SK-N-SH (cell line): ENCODE measurements at regions not wholly inside any gene's neighbourhood (a gene's known extent, or its start where the extent isn't known, plus 50 kb on each side); places are given as distances from the start of the nearest gene placed in this dataset.

ENCODE experiments used
- CTCF ChIA-PET: fragments of 300-600, 350-600 bp; formaldehyde crosslinking; extraction: SDS; loops from one replicate; lab custom pipeline; 2021; lab: Yijun Ruan, JAX
- POLR2A ChIA-PET: fragments of 350-600 bp; sonication (Branson Sonifier 250); formaldehyde crosslinking; extraction: SDS; loops from one replicate; lab custom pipeline; 2020; ENCODE audit warnings: antibody characterized with exemption, inconsistent platforms; lab: Yijun Ruan, JAX
- DNase-seq: peaks from one replicate; pipeline ENCODE4 v3.0.0; 2012
- H2AFZ ChIP-seq: fragments of 200-600 bp; sonication (generic); 2 replicates; pipeline ENCODE4 v1.8.1; 2016; ENCODE audit warnings: antibody characterized with exemption, mild to moderate bottlenecking, low read depth
- H3F3A ChIP-seq: fragments of 200-600 bp; sonication (generic); replicated peaks from 2 replicates; pipeline ENCODE3; 2016; ENCODE audit warnings: antibody characterized with exemption, mild to moderate bottlenecking; ENCODE audit not compliant: insufficient read depth
- H3K27ac ChIP-seq, 2 experiments: fragments of 200-500 bp in 1 of 2; fragments of 200-600 bp in 1 of 2; sonication (Bioruptor generic) in 1 of 2; sonication (generic), shearing (Covaris generic) in 1 of 2; 2 replicates each; pipeline versions ENCODE4 v1.5.1 to v1.6.1; 2014 to 2016; ENCODE audit warnings: low read depth in 2 of 2, inconsistent platforms in 1 of 2, low read length in 1 of 2, mild to moderate bottlenecking in 1 of 2, mixed read lengths in 1 of 2
- H3K27me3 ChIP-seq: fragments of 200-600 bp; sonication (generic), shearing (Covaris generic); 2 replicates; pipeline ENCODE4 v1.6.1; 2016; ENCODE audit warnings: mixed run types; ENCODE audit not compliant: insufficient read depth
- H3K36me3 ChIP-seq, 2 experiments: fragments of 200-500 bp in 1 of 2; fragments of 200-600 bp in 1 of 2; sonication (Bioruptor generic) in 1 of 2; sonication (generic) in 1 of 2; replicated peaks in 1 of 2; 2 replicates each; pipeline versions ENCODE3 to v1.5.1; 2014 to 2016; ENCODE audit warnings: low read length in 1 of 2, mild to moderate bottlenecking in 1 of 2; ENCODE audit not compliant: insufficient read depth in 2 of 2, control insufficient read depth in 1 of 2
- H3K4me1 ChIP-seq, 2 experiments: fragments of 200-500 bp in 1 of 2; fragments of 200-600 bp in 1 of 2; sonication (Bioruptor generic) in 1 of 2; sonication (generic), shearing (Covaris generic) in 1 of 2; 2 replicates each; pipeline versions ENCODE4 v1.5.1 to v1.6.1; 2014 to 2016; ENCODE audit warnings: low read depth in 1 of 2, low read length in 1 of 2, mixed run types in 1 of 2; ENCODE audit not compliant: insufficient read depth in 2 of 2, control insufficient read depth in 1 of 2
- H3K4me2 ChIP-seq: fragments of 200-600 bp; sonication (generic), shearing (Covaris generic); 2 replicates; pipeline ENCODE4 v1.6.1; 2017; ENCODE audit warnings: mixed run types
- H3K4me3 ChIP-seq, 2 experiments: fragments of 200-500 bp in 1 of 2; fragments of 200-600 bp in 1 of 2; sonication (Bioruptor generic) in 1 of 2; sonication (generic), shearing (Covaris generic) in 1 of 2; 2 replicates each; pipeline versions ENCODE4 v1.5.1 to v1.8.1; 2014 to 2016; ENCODE audit warnings: low read depth in 2 of 2, inconsistent platforms in 1 of 2, low read length in 1 of 2, mild to moderate bottlenecking in 1 of 2, mixed read lengths in 1 of 2, moderate library complexity in 1 of 2
- H3K79me2 ChIP-seq: fragments of 200-600 bp; sonication (generic); 2 replicates; pipeline ENCODE4 v1.8.1; 2017; ENCODE audit warnings: mild to moderate bottlenecking; ENCODE audit not compliant: insufficient read depth
- H3K9ac ChIP-seq: fragments of 200-600 bp; sonication (generic); 2 replicates; pipeline ENCODE4 v1.6.1; 2017; ENCODE audit warnings: mixed run types
- H3K9me2 ChIP-seq: fragments of 200-600 bp; sonication (generic); 2 replicates; pipeline ENCODE4 v1.6.1; 2017; ENCODE audit warnings: mixed run types
- H3K9me3 ChIP-seq: fragments of 200-600 bp; sonication (generic); 2 replicates; pipeline ENCODE4 v1.6.1; 2017; ENCODE audit warnings: mixed run types, mild to moderate bottlenecking, moderate library complexity
- H4K20me1 ChIP-seq: fragments of 200-600 bp; sonication (generic); 2 replicates; pipeline ENCODE4 v1.6.1; 2017; ENCODE audit warnings: mild to moderate bottlenecking, mixed run types; ENCODE audit not compliant: insufficient read depth
- CHD2 ChIP-seq: fragments of 150-350 bp; IDR thresholded peaks from 2 replicates; pipeline ENCODE4 v1.6.1; 2018; ENCODE audit warnings: low read length; ENCODE audit not compliant: partially characterized antibody
- CTCF ChIP-seq: fragments of 200-600 bp; sonication (generic); IDR thresholded peaks from 2 replicates; pipeline ENCODE4 v1.6.1; 2017; ENCODE audit warnings: antibody characterized with exemption, mild to moderate bottlenecking, moderate library complexity
- EP300 ChIP-seq, 2 experiments: IDR thresholded peaks; 2 replicates each; pipeline versions ENCODE4 v1.4.0 to v1.6.1; 2012; ENCODE audit warnings: borderline replicate concordance in 1 of 2, low read depth in 1 of 2, low read length in 1 of 2
- GATA2 ChIP-seq: sonication (generic); formaldehyde crosslinking; IDR thresholded peaks from 2 replicates; pipeline ENCODE4 v1.5.0; 2020; ENCODE audit warnings: mild to moderate bottlenecking, missing genetic modification reagents
- IRF3 ChIP-seq: fragments of 150-350 bp; IDR thresholded peaks from 2 replicates; pipeline ENCODE4 v1.6.1; 2016; ENCODE audit warnings: mild to moderate bottlenecking, low read depth, low read length
- MAX ChIP-seq: IDR thresholded peaks from 2 replicates; pipeline ENCODE4 v1.4.0; 2012; ENCODE audit warnings: low read depth
- NRF1 ChIP-seq: IDR thresholded peaks from 2 replicates; pipeline ENCODE4 v1.6.1; 2012; ENCODE audit warnings: low read depth, mild to moderate bottlenecking, low read length
- POLR2AphosphoS5 ChIP-seq: IDR thresholded peaks from 2 replicates; pipeline ENCODE4 v1.6.1; 2012; ENCODE audit warnings: low read depth, low read length
- RAD21 ChIP-seq: IDR thresholded peaks from 2 replicates; pipeline ENCODE4 v1.6.1; 2012; ENCODE audit warnings: mild to moderate bottlenecking, low read length
- SIN3A ChIP-seq: IDR thresholded peaks from 2 replicates; pipeline ENCODE4 v1.6.1; 2012; ENCODE audit warnings: low read depth, mild to moderate bottlenecking, low read length, moderate library complexity, borderline replicate concordance
- SMC3 ChIP-seq: IDR thresholded peaks from 2 replicates; pipeline ENCODE4 v1.6.1; 2012; ENCODE audit warnings: low read depth, low read length, improper control_type of control experiment
- TEAD4 ChIP-seq: IDR thresholded peaks from 2 replicates; pipeline ENCODE4 v1.4.0; 2012; ENCODE audit warnings: mild to moderate bottlenecking, borderline replicate concordance; ENCODE audit not compliant: insufficient read depth
- YY1 ChIP-seq: IDR thresholded peaks from 2 replicates; pipeline ENCODE4 v1.4.0; 2012; ENCODE audit warnings: low read depth, mild to moderate bottlenecking
- ZBTB33 ChIP-seq: IDR thresholded peaks from 2 replicates; pipeline ENCODE4 v1.4.0; 2012; ENCODE audit warnings: low read depth, borderline replicate concordance
- WGBS: methylation state at CpG from one replicate; pipeline ENCODE4 v1.1.6; 2017; ENCODE audit warnings: low lambda C conversion rate; 5-methylcytosine and 5-hydroxymethylcytosine counted together

GRCh38 chr6:23977706-23978105 lies 148.3 kb upstream of the NRSN1 start:
- H3K27ac ChIP-seq: no peak overlapping the region
- H4K20me1 ChIP-seq: no peaks in the 10 kb centered on the region
- no peaks in the 10 kb centered on the region for H3K4me1 ChIP-seq
- whole genome bisulfite sequencing: 50% methylated on average over 1 of the region's 1 CpG
- POLR2A ChIA-PET: no interaction called here
- H3K4me3 ChIP-seq: no peak overlapping the region
- H3F3A ChIP-seq: no peaks in the 10 kb centered on the region
- H3K79me2 ChIP-seq: no peaks in the 10 kb centered on the region
- CTCF ChIA-PET: no interaction called here
- DNase-seq: no peak
- H3K36me3 ChIP-seq: no peaks in the 10 kb centered on the region
- no peak overlapping the region for H3K9ac ChIP-seq
- no peak overlapping the region for H2AFZ ChIP-seq
- no peaks in the 10 kb centered on the region for H3K9me2 ChIP-seq
- TF ChIP-seq NRF1 (no peak), SMC3 (no peak), IRF3 (no peak), ZBTB33 (no peak), GATA2 (CRISPR knock-in tag) (no peak), CTCF (no peak), MAX (no peak), RAD21 (no peak), TEAD4 (no peak), POLR2AphosphoS5 (no peak), CHD2 (no peak), EP300 (IDR thresholded peaks at IDR 0.05; ENCODE audit: borderline replicate concordance in 1 of 2, low read depth in 1 of 2, low read length in 1 of 2) (no peak), YY1 (no peak)
- H3K9me3 ChIP-seq: no peaks in the 10 kb centered on the region; the same call in 1 of the 2 replicates
- H3K4me2 ChIP-seq: no peak overlapping the region
- H3K27me3 ChIP-seq: no peaks in the 10 kb centered on the region

- no peak for DNase-seq
- POLR2A ChIA-PET: no interaction called here
- H3K4me3 ChIP-seq: no peak overlapping the region
- no peak overlapping the region for H2AFZ ChIP-seq
- no peak overlapping the region for H3K27ac ChIP-seq
- no peaks in the 10 kb centered on the region for H3K4me1 ChIP-seq
- no peaks in the 10 kb centered on the region for H4K20me1 ChIP-seq
- H3F3A ChIP-seq: no peaks in the 10 kb centered on the region
- no peaks in the 10 kb centered on the region for H3K36me3 ChIP-seq
- no peak overlapping the region for H3K4me2 ChIP-seq
- no peaks in the 10 kb centered on the region for H3K27me3 ChIP-seq
- CTCF ChIA-PET: no interaction called here
- TF ChIP-seq SIN3A: no peak
- no peak for TF ChIP-seq EP300 (IDR thresholded peaks at IDR 0.05; ENCODE audit: borderline replicate concordance in 1 of 2, low read depth in 1 of 2, low read length in 1 of 2)
- no peak for TF ChIP-seq RAD21
- no peaks in the 10 kb centered on the region for H3K9me2 ChIP-seq
- H3K9me3 ChIP-seq: no peaks in the 10 kb centered on the region; the same call in 1 of the 2 replicates
- WGBS: 12% methylated on average over 1 of the region's 1 CpG
- no peaks in the 10 kb centered on the region for H3K79me2 ChIP-seq
- H3K9ac ChIP-seq: no peak overlapping the region
Observed at GRCh38 chr6:23980965-23981364, 145.1 kb upstream of the NRSN1 start.
